SU-DHL-6 (cell line): ENCODE measurements at regions not wholly inside any gene's neighbourhood (a gene's known extent, or its start where the extent isn't known, plus 50 kb on each side); places are given as distances from the start of the nearest gene placed in this dataset.

Experiments
- CTCF ChIP-seq: fragments of 200-600 bp; sonication (generic); IDR thresholded peaks from one replicate; pipeline ENCODE4 v1.5.1; 2017; ENCODE audit warnings: antibody characterized with exemption, mild to moderate bottlenecking, low read length, moderate library complexity; ENCODE audit not compliant: insufficient read depth, poor library complexity, severe bottlenecking
- EZH2phosphoT487 ChIP-seq: fragments of 200-600 bp; sonication (generic), shearing (Covaris generic); conservative IDR thresholded peaks from 2 replicates; pipeline ENCODE4 v1.6.1; 2018; ENCODE audit warnings: mild to moderate bottlenecking, antibody characterized with exemption, low read length, moderate library complexity, mixed read lengths

DNA sequence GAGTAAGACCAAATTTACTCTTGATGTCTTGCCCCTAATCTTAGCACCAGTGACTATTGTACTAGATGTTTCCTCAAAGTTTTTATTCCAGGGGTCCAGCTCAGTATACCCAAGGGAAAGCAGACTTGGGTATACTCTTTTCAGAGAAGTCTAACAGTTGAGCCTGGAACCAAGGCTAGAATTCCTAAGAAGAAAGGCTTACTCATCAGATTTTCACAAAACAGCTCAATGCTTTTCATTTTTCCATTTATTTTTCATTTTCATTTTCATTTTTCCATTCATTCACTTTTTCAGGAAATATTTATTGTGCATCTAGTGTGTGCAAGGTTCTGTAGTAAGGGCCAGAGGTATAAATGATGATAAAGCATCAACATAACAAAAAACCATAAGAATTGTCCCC is 143.2 kb downstream of the PHLDA1 start:
- TF ChIP-seq CTCF (no peak), EZH2phosphoT487 (no peak)
